ENCODE measurements at regions not wholly inside any gene's neighbourhood (a gene's known extent, or its start where the extent isn't known, plus 50 kb on each side); places are given as distances from the start of the nearest gene placed in this dataset.

- no peaks in the 10 kb centered on the region for H3K4me1 Mint-ChIP-seq
- no peak for DNase-seq
- no peaks in the 10 kb centered on the region for H3K27me3 Mint-ChIP-seq
- no peak for ATAC-seq
- no peak overlapping the region for H3K27ac Mint-ChIP-seq
- H3K9me3 Mint-ChIP-seq: peaks cover 0 to 9% of the 10 kb centered on the region in 2 donors
- H3K4me3 Mint-ChIP-seq: no peak overlapping the region
Measured at GRCh38 chr5:85838781-85839180, 779.0 kb upstream of the COX7C start.

GRCh38 chr5:85841653-85842052, 776.1 kb upstream of the COX7C start:
- no peak overlapping the region for H3K4me3 Mint-ChIP-seq
- no peak for DNase-seq
- H3K27ac Mint-ChIP-seq: peak overlapping the region in 1 of 2 donors; percentile 17
- H3K9me3 Mint-ChIP-seq: peaks cover 0 to 5% of the 10 kb centered on the region in 2 donors
- H3K27me3 Mint-ChIP-seq: no peaks in the 10 kb centered on the region
- no peak for ATAC-seq
- no peaks in the 10 kb centered on the region for H3K4me1 Mint-ChIP-seq

- H3K4me3 Mint-ChIP-seq: no peak overlapping the region
- H3K4me1 Mint-ChIP-seq: no peaks in the 10 kb centered on the region
- H3K9me3 Mint-ChIP-seq: no peaks in the 10 kb centered on the region
- no peak for DNase-seq
- no peak for ATAC-seq
- no peaks in the 10 kb centered on the region for H3K27me3 Mint-ChIP-seq
- no peak overlapping the region for H3K27ac Mint-ChIP-seq
Measured at GRCh38 chr5:85843535-85843934, 774.2 kb upstream of the COX7C start.

- Mint-ChIP-seq H3K27me3 (no peaks in the 10 kb centered on the region), H3K27ac (no peak overlapping the region), H3K4me1 (no peaks in the 10 kb centered on the region), H3K9me3 (peaks cover 0 to 8% of the 10 kb centered on the region in 2 donors), H3K4me3 (no peak overlapping the region)
- ATAC-seq (no peak), DNase-seq (no peak)
Measured at GRCh38 chr5:85849411-85849810, 768.3 kb upstream of the COX7C start.

- ATAC-seq (no peak), DNase-seq (no peak)
- Mint-ChIP-seq H3K4me1 (no peaks in the 10 kb centered on the region), H3K9me3 (peaks cover 0 to 8% of the 10 kb centered on the region in 2 donors), H3K27ac (no peak overlapping the region), H3K4me3 (no peak overlapping the region), H3K27me3 (no peaks in the 10 kb centered on the region)
Measured at GRCh38 chr5:85865296-85865695, 752.4 kb upstream of the COX7C start.

GRCh38 chr5:85868070-85868469, 749.7 kb upstream of the COX7C start:
- Mint-ChIP-seq H3K27me3 (no peaks in the 10 kb centered on the region), H3K27ac (no peak overlapping the region), H3K9me3 (peaks cover 0 to 8% of the 10 kb centered on the region in 2 donors), H3K4me3 (no peak overlapping the region), H3K4me1 (no peaks in the 10 kb centered on the region)
- DNase-seq (no peak), ATAC-seq (no peak)

GRCh38 chr5:85893996-85894395, 723.7 kb upstream of the COX7C start:
- no peaks in the 10 kb centered on the region for H3K27me3 Mint-ChIP-seq
- no peak overlapping the region for H3K4me3 Mint-ChIP-seq
- H3K4me1 Mint-ChIP-seq: no peaks in the 10 kb centered on the region
- peaks cover 12 to 22% of the 10 kb centered on the region in 2 donors for H3K9me3 Mint-ChIP-seq
- no peak for DNase-seq
- no peak overlapping the region for H3K27ac Mint-ChIP-seq
- ATAC-seq: no peak

GRCh38 chr5:85896514-85896913, 721.2 kb upstream of the COX7C start:
- no peak overlapping the region for H3K4me3 Mint-ChIP-seq
- DNase-seq (no peak), ATAC-seq (no peak)
- H3K4me1 Mint-ChIP-seq: no peaks in the 10 kb centered on the region
- H3K27ac Mint-ChIP-seq: no peak overlapping the region
- peaks cover 14 to 25% of the 10 kb centered on the region in 2 donors for H3K9me3 Mint-ChIP-seq
- H3K27me3 Mint-ChIP-seq: no peaks in the 10 kb centered on the region

GRCh38 chr5:85906460-85906859, 711.3 kb upstream of the COX7C start:
- Mint-ChIP-seq H3K27me3 (no peaks in the 10 kb centered on the region), H3K4me1 (no peaks in the 10 kb centered on the region), H3K9me3 (peaks cover 3 to 11% of the 10 kb centered on the region in 2 donors), H3K27ac (no peak overlapping the region), H3K4me3 (no peak overlapping the region)
- ATAC-seq: no peak
- no peak for DNase-seq

- Mint-ChIP-seq H3K27me3 (no peaks in the 10 kb centered on the region), H3K9me3 (peaks cover 0 to 6% of the 10 kb centered on the region in 2 donors), H3K4me1 (no peaks in the 10 kb centered on the region), H3K27ac (no peak overlapping the region), H3K4me3 (no peak overlapping the region)
- ATAC-seq: no peak
- no peak for DNase-seq
Measured at GRCh38 chr5:85910335-85910734, 707.4 kb upstream of the COX7C start.

- Mint-ChIP-seq H3K27me3 (no peaks in the 10 kb centered on the region), H3K4me3 (no peak overlapping the region), H3K9me3 (peaks cover 9 to 18% of the 10 kb centered on the region in 2 donors), H3K4me1 (no peaks in the 10 kb centered on the region), H3K27ac (no peak overlapping the region)
- DNase-seq: no peak
- no peak for ATAC-seq
Measured at GRCh38 chr5:85920984-85921383, 696.8 kb upstream of the COX7C start.

- Mint-ChIP-seq H3K4me1 (no peaks in the 10 kb centered on the region), H3K9me3 (peaks cover 9 to 18% of the 10 kb centered on the region in 2 donors), H3K4me3 (no peak overlapping the region), H3K27me3 (no peaks in the 10 kb centered on the region), H3K27ac (no peak overlapping the region)
- no peak for DNase-seq
- no peak for ATAC-seq
Measured at GRCh38 chr5:85921590-85921989, 696.2 kb upstream of the COX7C start.

GRCh38 chr5:85927632-85928031, 690.1 kb upstream of the COX7C start:
- no peak overlapping the region for H3K27ac Mint-ChIP-seq
- ATAC-seq (no peak), DNase-seq (no peak)
- H3K4me3 Mint-ChIP-seq: no peak overlapping the region
- peaks cover 15 to 18% of the 10 kb centered on the region in 2 donors for H3K9me3 Mint-ChIP-seq
- H3K4me1 Mint-ChIP-seq: no peaks in the 10 kb centered on the region
- H3K27me3 Mint-ChIP-seq: no peaks in the 10 kb centered on the region

GRCh38 chr5:85929713-85930112, 688.0 kb upstream of the COX7C start:
- H3K4me1 Mint-ChIP-seq: no peaks in the 10 kb centered on the region

GRCh38 chr5:85931220-85931619, 686.5 kb upstream of the COX7C start:
- H3K27ac Mint-ChIP-seq: peak overlapping the region in 1 of 2 donors; percentile 71
- H3K4me1 Mint-ChIP-seq: no peaks in the 10 kb centered on the region
- ATAC-seq (no peak), DNase-seq (no peak)
- no peak overlapping the region for H3K4me3 Mint-ChIP-seq
- no peaks in the 10 kb centered on the region for H3K27me3 Mint-ChIP-seq
- H3K9me3 Mint-ChIP-seq: peaks cover 0 to 7% of the 10 kb centered on the region in 2 donors

More at GRCh38 chr5:85929713-85930112, 688.0 kb upstream of the COX7C start:
- H3K4me3 Mint-ChIP-seq: no peak overlapping the region
- no peak overlapping the region for H3K27ac Mint-ChIP-seq
- DNase-seq (no peak), ATAC-seq (no peak)
- peaks cover 0 to 15% of the 10 kb centered on the region in 2 donors for H3K9me3 Mint-ChIP-seq
- H3K27me3 Mint-ChIP-seq: no peaks in the 10 kb centered on the region

- Mint-ChIP-seq H3K27me3 (no peaks in the 10 kb centered on the region), H3K4me1 (no peaks in the 10 kb centered on the region), H3K27ac (no peak overlapping the region), H3K4me3 (no peak overlapping the region), H3K9me3 (peaks cover 7 to 14% of the 10 kb centered on the region in 2 donors)
- DNase-seq (no peak), ATAC-seq (no peak)
Measured at GRCh38 chr5:85938201-85938600, 679.5 kb upstream of the COX7C start.

- no peak for ATAC-seq
- peaks cover 0 to 7% of the 10 kb centered on the region in 2 donors for H3K9me3 Mint-ChIP-seq
Measured at GRCh38 chr5:85951707-85952210, 666.0 kb upstream of the COX7C start.

More at GRCh38 chr5:85951707-85952210, 666.0 kb upstream of the COX7C start:
- Mint-ChIP-seq H3K27me3 (no peaks in the 10 kb centered on the region), H3K4me3 (no peak overlapping the region), H3K4me1 (no peaks in the 10 kb centered on the region), H3K27ac (no peak overlapping the region)
- no peak for DNase-seq

All from stimulated activated naive CD8-positive, alpha-beta T cell treated with anti-CD3 and anti-CD28 coated beads, Interleukin-15, amount 100 ng/mL, for 72 hours (primary cell).